BJ (cell line): ENCODE measurements at regions not wholly inside any gene's neighbourhood (a gene's known extent, or its start where the extent isn't known, plus 50 kb on each side); places are given as distances from the start of the nearest gene placed in this dataset.
"Not testable (repeated sequence)": the region's sequence is repeated elsewhere in the genome, so short reads cannot be mapped to it uniquely, and the experiment has no call there.

ENCODE experiments used
- CTCF ChIA-PET: fragments of 350-600 bp; formaldehyde crosslinking; extraction: SDS; loops from one replicate; lab custom pipeline; 2021; ENCODE audit warnings: antibody characterized with exemption, inconsistent platforms; lab: Yijun Ruan, JAX
- POLR2A ChIA-PET: fragments of 300-600 bp; sonication (Branson Sonifier 250); formaldehyde crosslinking; extraction: SDS; loops from one replicate; lab custom pipeline; 2021; ENCODE audit warnings: antibody characterized with exemption; lab: Charles Lee
- DNase-seq: peaks from one replicate; pipeline ENCODE4 v3.0.0-alpha.2; 2011; ENCODE audit warnings: low read depth
- H3K27me3 ChIP-seq: 2 replicates; pipeline ENCODE4 v1.6.0; 2011; ENCODE audit warnings: low read length; ENCODE audit not compliant: control insufficient read depth, insufficient read depth
- H3K36me3 ChIP-seq: 2 replicates; pipeline ENCODE4 v1.5.1; 2011; ENCODE audit warnings: low read length; ENCODE audit not compliant: control insufficient read depth, insufficient read depth
- H3K4me3 ChIP-seq: 2 replicates; pipeline ENCODE4 v1.5.1; 2011; ENCODE audit warnings: low read depth, mild to moderate bottlenecking, control low read depth, low read length
- CTCF ChIP-seq: IDR thresholded peaks from 2 replicates; pipeline ENCODE4 v1.5.1; 2011; ENCODE audit warnings: low read depth, mild to moderate bottlenecking, control low read depth, inconsistent platforms, low read length, moderate library complexity; ENCODE audit not compliant: insufficient read depth

DNA sequence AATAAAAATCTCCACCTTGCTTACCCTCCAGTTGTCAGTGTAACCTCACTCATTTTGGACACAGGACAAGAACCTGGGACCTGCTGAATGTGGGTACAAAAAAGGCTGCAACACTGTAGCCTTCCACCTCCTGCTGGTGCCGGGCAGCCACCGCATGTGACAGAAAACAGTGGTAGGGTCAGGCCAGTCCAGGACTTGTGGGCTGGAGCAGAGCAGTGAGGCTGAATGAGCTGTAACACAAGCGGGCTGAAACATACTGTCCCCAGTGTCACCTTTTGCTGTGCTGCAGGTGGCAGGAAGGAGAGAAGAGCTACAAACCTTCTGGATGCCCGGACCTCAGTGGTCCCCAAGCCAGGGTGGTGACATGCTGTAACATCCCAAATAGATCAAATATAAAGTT, 465.4 kb upstream of the FOXG1 start:
- TF ChIP-seq CTCF: no peak
- no peak overlapping the region for H3K4me3 ChIP-seq
- H3K27me3 ChIP-seq: no peaks in the 10 kb centered on the region
- H3K36me3 ChIP-seq: no peaks in the 10 kb centered on the region
- ChIA-PET CTCF (no interaction called here), POLR2A (no interaction called here)
- no peak for DNase-seq

GRCh38 chr14:28303248-28303647, 463.3 kb upstream of the FOXG1 start:
- no peak for DNase-seq
- POLR2A ChIA-PET: no interaction called here

DNA sequence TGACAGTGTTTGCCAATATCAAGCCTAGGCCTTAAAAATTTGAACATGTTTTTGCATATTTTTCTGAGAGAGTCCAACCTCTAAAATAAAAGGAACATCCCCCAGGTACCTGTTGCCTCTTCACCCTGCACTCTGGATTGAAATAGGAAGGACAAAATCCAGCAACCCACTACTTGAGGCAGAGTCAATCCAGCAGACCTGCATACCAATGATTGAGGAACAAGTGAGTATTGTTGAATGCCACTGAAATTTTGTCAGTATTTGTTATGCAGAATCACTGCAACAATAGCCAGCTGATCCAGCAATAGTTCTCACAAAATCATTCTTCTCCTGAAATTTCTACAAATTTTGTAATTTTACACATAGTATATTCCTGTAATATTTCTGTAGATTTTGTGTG, 460.6 kb upstream of the FOXG1 start:
- ChIA-PET POLR2A (no interaction called here), CTCF (no interaction called here)
- H3K36me3 ChIP-seq: no peaks in the 10 kb centered on the region
- TF ChIP-seq CTCF: no peak
- no peak for DNase-seq
- H3K27me3 ChIP-seq: no peaks in the 10 kb centered on the region
- no peak overlapping the region for H3K4me3 ChIP-seq

More at GRCh38 chr14:28303248-28303647, 463.3 kb upstream of the FOXG1 start:
- Histone ChIP-seq H3K27me3 (no peaks in the 10 kb centered on the region), H3K36me3 (no peaks in the 10 kb centered on the region), H3K4me3 (no peak overlapping the region)
- CTCF ChIA-PET: no interaction called here
- TF ChIP-seq CTCF: no peak

- POLR2A ChIA-PET: no interaction called here
- CTCF ChIA-PET: no interaction called here
- TF ChIP-seq CTCF: no peak
- Histone ChIP-seq H3K36me3 (no peaks in the 10 kb centered on the region), H3K27me3 (no peaks in the 10 kb centered on the region), H3K4me3 (no peak overlapping the region)
- DNase-seq: no peak
Measured at GRCh38 chr14:28307506-28307905, 459.1 kb upstream of the FOXG1 start.

GRCh38 chr14:28308734-28309133, 457.9 kb upstream of the FOXG1 start:
- POLR2A ChIA-PET: no interaction called here

GRCh38 chr14:28317890-28318675, 448.5 kb upstream of the FOXG1 start:
- CTCF ChIA-PET, H3K36me3 ChIP-seq, DNase-seq, H3K4me3 ChIP-seq, H3K27me3 ChIP-seq, POLR2A ChIA-PET: not testable (repeated sequence)

More at GRCh38 chr14:28308734-28309133, 457.9 kb upstream of the FOXG1 start:
- no peak for TF ChIP-seq CTCF
- CTCF ChIA-PET: no interaction called here
- Histone ChIP-seq H3K4me3 (no peak overlapping the region), H3K36me3 (no peaks in the 10 kb centered on the region), H3K27me3 (no peaks in the 10 kb centered on the region)
- no peak for DNase-seq
